ENCODE measurements at regions not wholly inside any gene's neighbourhood (a gene's known extent, or its start where the extent isn't known, plus 50 kb on each side); places are given as distances from the start of the nearest gene placed in this dataset.
A peak's percentile ranks its signal among the peaks of the same experiment; 100 is the strongest.
"Not testable (repeated sequence)": the region's sequence is repeated elsewhere in the genome, so short reads cannot be mapped to it uniquely, and the experiment has no call there.

- H3K4me3 ChIP-seq = peak overlapping the region; percentile 95
- H3F3A ChIP-seq (ENCODE audit: insufficient read depth); in situ Hi-C loops (cut with MboI); H3K27ac ChIP-seq; H3K9me2 ChIP-seq (ENCODE audit: insufficient read depth); H3K36me3 ChIP-seq (ENCODE audit: low read depth); DNase-seq; H3K79me2 ChIP-seq (ENCODE audit: insufficient read depth); H3K9me3 ChIP-seq (ENCODE audit: low read depth); H3K9ac ChIP-seq; H3K4me1 ChIP-seq (ENCODE audit: insufficient read depth); H3K27me3 ChIP-seq (replicated peaks; ENCODE audit: insufficient read depth); H4K20me1 ChIP-seq (ENCODE audit: insufficient read depth): not testable (repeated sequence)
- 42 to 44% methylated on average over 2 of the region's 2 CpGs for WGBS, 2 experiments (ENCODE audit: low coverage in 1 of 2, low lambda C conversion rate in 2 of 2, missing lambda C conversion rate in 2 of 2)
- peak overlapping the region; percentile 91; the same call in 1 of the 2 replicates for H2AFZ ChIP-seq
- peak overlapping the region; percentile 57 for H3K4me2 ChIP-seq (ENCODE audit: unreplicated experiment)
Measured at GRCh38 chr9:64017666-64018065, 1267.3 kb downstream of the FOXD4L5 start.

- Histone ChIP-seq H2AFZ (peak overlapping the region; percentile 91), H3K4me3 (peak overlapping the region; percentile 95), H3K27ac (peak overlapping the region; percentile 39), H3K9ac (peak overlapping the region; percentile 75), H3K4me2 (ENCODE audit: unreplicated experiment) (peak overlapping the region; percentile 57)
- H3F3A ChIP-seq (ENCODE audit: insufficient read depth); H3K79me2 ChIP-seq (ENCODE audit: insufficient read depth); in situ Hi-C loops (cut with MboI); H3K4me1 ChIP-seq (ENCODE audit: insufficient read depth); H3K27me3 ChIP-seq (replicated peaks; ENCODE audit: insufficient read depth); H3K36me3 ChIP-seq (ENCODE audit: low read depth); H4K20me1 ChIP-seq (ENCODE audit: insufficient read depth); H3K9me3 ChIP-seq (ENCODE audit: low read depth); H3K9me2 ChIP-seq (ENCODE audit: insufficient read depth): not testable (repeated sequence)
- DNase-seq = peak; percentile 82
- WGBS, 2 experiments (ENCODE audit: low coverage in 1 of 2, low lambda C conversion rate in 2 of 2, missing lambda C conversion rate in 2 of 2) = 28 to 42% methylated on average over 35 to 46 of the region's 46 CpGs
Measured at GRCh38 chr9:64016845-64017406, 1268.1 kb downstream of the FOXD4L5 start.

- DNase-seq; H3K27me3 ChIP-seq (replicated peaks; ENCODE audit: insufficient read depth); H3F3A ChIP-seq (ENCODE audit: insufficient read depth); H3K79me2 ChIP-seq (ENCODE audit: insufficient read depth); H3K4me1 ChIP-seq (ENCODE audit: insufficient read depth); H3K9me2 ChIP-seq (ENCODE audit: insufficient read depth); in situ Hi-C loops (cut with MboI); H3K9me3 ChIP-seq (ENCODE audit: low read depth); H3K27ac ChIP-seq; H3K36me3 ChIP-seq (ENCODE audit: low read depth); H4K20me1 ChIP-seq (ENCODE audit: insufficient read depth): not testable (repeated sequence)
- Histone ChIP-seq H3K4me3 (peak overlapping the region; percentile 79), H2AFZ (peak overlapping the region; percentile 93), H3K9ac (peak overlapping the region; percentile 96), H3K4me2 (ENCODE audit: unreplicated experiment) (peak overlapping the region; percentile 73)
- WGBS, 2 experiments (ENCODE audit: low coverage in 1 of 2, low lambda C conversion rate in 2 of 2, missing lambda C conversion rate in 2 of 2) = 22 to 29% methylated on average over 12 to 31 of the region's 31 CpGs
Measured at GRCh38 chr9:64016246-64016645, 1268.8 kb downstream of the FOXD4L5 start.

- H3F3A ChIP-seq (ENCODE audit: insufficient read depth) = no peaks in the 10 kb centered on the region
- no peaks in the 10 kb centered on the region for H3K27me3 ChIP-seq (replicated peaks; ENCODE audit: insufficient read depth)
- TF ChIP-seq EZH2phosphoT487 (IDR thresholded peaks at IDR 0.05; ENCODE audit: insufficient read depth, low read depth) (no peak), EZH2 (IDR thresholded peaks at IDR 0.05; ENCODE audit: insufficient read depth, poor library complexity, severe bottlenecking) (no peak)
- DNase-seq = no peak
- no peaks in the 10 kb centered on the region for H3K9me3 ChIP-seq (ENCODE audit: low read depth)
- no peak overlapping the region; the same call in 1 of the 2 replicates for H3K4me3 ChIP-seq
- H3K4me1 ChIP-seq (ENCODE audit: insufficient read depth) = no peaks in the 10 kb centered on the region
- no peaks in the 10 kb centered on the region for H3K79me2 ChIP-seq (ENCODE audit: insufficient read depth)
- H3K9me2 ChIP-seq (ENCODE audit: insufficient read depth) = no peaks in the 10 kb centered on the region
- no peak overlapping the region for H3K27ac ChIP-seq
- no peak overlapping the region for H3K9ac ChIP-seq
- no peaks in the 10 kb centered on the region for H4K20me1 ChIP-seq (ENCODE audit: insufficient read depth)
- in situ Hi-C loops (cut with MboI) = no loop called here
- no peaks in the 10 kb centered on the region for H3K36me3 ChIP-seq (ENCODE audit: low read depth)
- 67 to 71% methylated on average over 14 to 17 of the region's 17 CpGs for WGBS, 2 experiments (ENCODE audit: low coverage in 1 of 2, low lambda C conversion rate in 2 of 2, missing lambda C conversion rate in 2 of 2)
- H3K4me2 ChIP-seq (ENCODE audit: unreplicated experiment) = no peak overlapping the region
- H2AFZ ChIP-seq = no peak overlapping the region
Measured at GRCh38 chr9:64015136-64015535, 1269.9 kb downstream of the FOXD4L5 start.

- H3K27ac ChIP-seq = not testable (repeated sequence)
Measured at GRCh38 chr9:64014386-64015091, 1270.5 kb downstream of the FOXD4L5 start.

GRCh38 chr9:64013122-64013521 is 1271.9 kb downstream of the FOXD4L5 start:
- H3K79me2 ChIP-seq (ENCODE audit: insufficient read depth); H4K20me1 ChIP-seq (ENCODE audit: insufficient read depth); H3K36me3 ChIP-seq (ENCODE audit: low read depth); H3K4me3 ChIP-seq; H3K27ac ChIP-seq; H3K4me1 ChIP-seq (ENCODE audit: insufficient read depth); H3K9me3 ChIP-seq (ENCODE audit: low read depth); H2AFZ ChIP-seq; H3K4me2 ChIP-seq (ENCODE audit: unreplicated experiment); H3K9ac ChIP-seq; H3K27me3 ChIP-seq (replicated peaks; ENCODE audit: insufficient read depth); H3K9me2 ChIP-seq (ENCODE audit: insufficient read depth); DNase-seq; in situ Hi-C loops (cut with MboI); H3F3A ChIP-seq (ENCODE audit: insufficient read depth): not testable (repeated sequence)
- WGBS, 2 experiments (ENCODE audit: low coverage in 1 of 2, low lambda C conversion rate in 2 of 2, missing lambda C conversion rate in 2 of 2) = 81% methylated on average over 1 of the region's 1 CpG

More at GRCh38 chr9:64014386-64015091, 1270.5 kb downstream of the FOXD4L5 start:
- H3K9me3 ChIP-seq (ENCODE audit: low read depth); H3F3A ChIP-seq (ENCODE audit: insufficient read depth); DNase-seq; H3K79me2 ChIP-seq (ENCODE audit: insufficient read depth); in situ Hi-C loops (cut with MboI); H3K4me1 ChIP-seq (ENCODE audit: insufficient read depth); H3K4me2 ChIP-seq (ENCODE audit: unreplicated experiment); H3K27me3 ChIP-seq (replicated peaks; ENCODE audit: insufficient read depth); H3K9me2 ChIP-seq (ENCODE audit: insufficient read depth); H3K9ac ChIP-seq; H2AFZ ChIP-seq; H3K4me3 ChIP-seq; H3K36me3 ChIP-seq (ENCODE audit: low read depth); H4K20me1 ChIP-seq (ENCODE audit: insufficient read depth): not testable (repeated sequence)
- WGBS, 2 experiments (ENCODE audit: low coverage in 1 of 2, low lambda C conversion rate in 2 of 2, missing lambda C conversion rate in 2 of 2) = 57 to 64% methylated on average over 28 to 32 of the region's 32 CpGs

- H4K20me1 ChIP-seq (ENCODE audit: insufficient read depth); H3K9ac ChIP-seq; H2AFZ ChIP-seq; H3K4me2 ChIP-seq (ENCODE audit: unreplicated experiment); in situ Hi-C loops (cut with MboI); H3K36me3 ChIP-seq (ENCODE audit: low read depth); H3K27ac ChIP-seq; H3K27me3 ChIP-seq (replicated peaks; ENCODE audit: insufficient read depth); H3K79me2 ChIP-seq (ENCODE audit: insufficient read depth); H3K9me3 ChIP-seq (ENCODE audit: low read depth); H3F3A ChIP-seq (ENCODE audit: insufficient read depth); H3K4me1 ChIP-seq (ENCODE audit: insufficient read depth); H3K9me2 ChIP-seq (ENCODE audit: insufficient read depth); DNase-seq; H3K4me3 ChIP-seq: not testable (repeated sequence)
- 55 to 60% methylated on average over 3 of the region's 3 CpGs for WGBS, 2 experiments (ENCODE audit: low coverage in 1 of 2, low lambda C conversion rate in 2 of 2, missing lambda C conversion rate in 2 of 2)
Measured at GRCh38 chr9:64012014-64012413, 1273.0 kb downstream of the FOXD4L5 start.

Data from GM23248 (cell line).